DMS153 (cell line): ENCODE measurements at regions not wholly inside any gene's neighbourhood (a gene's known extent, or its start where the extent isn't known, plus 50 kb on each side); places are given as distances from the start of the nearest gene placed in this dataset.

Experiments
- DNase-seq: peaks from one replicate; lab custom pipeline; 2025; lab: John Stamatoyannopoulos, UW

- DNase-seq = no peak
These were observed 118.9 kb upstream of the NXT1 start for GRCh38 chr20:23231561-23232218.

GRCh38 chr20:23230766-23231385 lies 119.7 kb upstream of the NXT1 start:
- DNase-seq = no peak

DNA sequence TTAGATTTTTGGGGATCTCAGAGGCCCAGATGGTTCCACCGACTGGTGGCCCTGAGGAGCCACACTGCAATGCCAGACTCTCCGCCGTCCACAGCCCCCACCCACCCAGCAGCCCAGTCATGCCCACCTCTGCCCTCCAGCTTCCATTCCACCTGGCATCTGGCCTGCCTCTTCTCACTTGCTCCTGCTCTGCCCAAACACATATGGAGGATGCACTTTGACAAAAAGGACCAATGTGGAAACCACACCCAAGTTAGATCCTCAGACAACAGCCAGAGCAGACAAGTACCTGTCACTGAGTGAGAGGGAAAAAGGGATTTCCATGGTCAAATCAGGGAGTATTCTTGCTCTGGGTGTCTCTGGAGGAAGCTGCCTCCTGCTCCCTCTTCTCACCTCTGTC lies 120.6 kb upstream of the NXT1 start:
- DNase-seq = no peak

- no peak for DNase-seq
These were observed 121.7 kb upstream of the NXT1 start for GRCh38 chr20:23228912-23229311.

DNA sequence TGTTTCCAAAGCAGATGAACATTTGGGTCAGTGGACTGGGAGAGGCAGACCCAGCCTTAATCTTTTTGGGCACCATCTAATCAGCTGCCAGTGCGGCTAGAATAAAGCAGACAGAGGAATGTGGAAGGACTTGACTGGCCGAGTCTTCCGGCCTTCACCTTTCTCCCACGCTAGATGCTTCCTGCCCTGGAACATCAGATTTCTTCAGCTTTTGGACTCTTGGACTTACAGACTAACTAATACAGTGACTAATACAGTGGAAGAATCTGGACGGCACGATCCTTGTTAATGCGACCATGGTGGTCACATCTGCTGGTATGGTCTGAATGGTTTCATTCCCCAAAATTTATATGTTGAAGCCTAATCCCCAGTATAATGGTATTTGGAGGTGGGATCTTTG lies 122.6 kb upstream of the NXT1 start:
- no peak for DNase-seq

- no peak for DNase-seq
These were observed 123.3 kb upstream of the NXT1 start for GRCh38 chr20:23227274-23227673.

- DNase-seq = no peak
These were observed 123.9 kb upstream of the NXT1 start for GRCh38 chr20:23226612-23227265.

GRCh38 chr20:23225407-23226060 lies 125.1 kb upstream of the NXT1 start:
- no peak for DNase-seq

GRCh38 chr20:23224806-23225205 lies 125.8 kb upstream of the NXT1 start:
- DNase-seq = no peak

- DNase-seq = no peak
These were observed 126.5 kb upstream of the NXT1 start for GRCh38 chr20:23223908-23224580.

- DNase-seq = no peak
These were observed 127.9 kb upstream of the NXT1 start for GRCh38 chr20:23222531-23223200.

DNA sequence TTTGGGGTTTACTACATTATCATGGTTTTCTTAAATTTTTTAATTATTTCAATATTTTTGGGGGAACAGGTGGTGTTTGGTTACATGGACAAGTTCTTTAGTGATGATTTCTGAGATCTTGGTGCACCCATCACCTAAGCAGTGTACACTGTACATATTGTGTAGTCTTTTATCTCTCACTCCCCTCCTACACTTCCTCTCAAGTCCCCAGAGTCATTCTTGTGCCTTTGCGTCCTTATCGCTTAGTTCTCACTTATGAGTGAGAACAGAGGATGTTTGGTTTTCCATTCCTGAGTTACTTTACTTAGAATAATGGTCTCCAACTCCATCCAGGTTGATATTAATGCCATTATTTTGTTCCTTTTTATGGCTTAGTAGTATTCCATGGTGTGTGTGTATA lies 130.9 kb upstream of the CD93 start:
- no peak for DNase-seq

- DNase-seq = no peak
These were observed 129.3 kb upstream of the CD93 start for GRCh38 chr20:23215344-23215995.

GRCh38 chr20:23214903-23215302 lies 128.8 kb upstream of the CD93 start:
- no peak for DNase-seq

DNA sequence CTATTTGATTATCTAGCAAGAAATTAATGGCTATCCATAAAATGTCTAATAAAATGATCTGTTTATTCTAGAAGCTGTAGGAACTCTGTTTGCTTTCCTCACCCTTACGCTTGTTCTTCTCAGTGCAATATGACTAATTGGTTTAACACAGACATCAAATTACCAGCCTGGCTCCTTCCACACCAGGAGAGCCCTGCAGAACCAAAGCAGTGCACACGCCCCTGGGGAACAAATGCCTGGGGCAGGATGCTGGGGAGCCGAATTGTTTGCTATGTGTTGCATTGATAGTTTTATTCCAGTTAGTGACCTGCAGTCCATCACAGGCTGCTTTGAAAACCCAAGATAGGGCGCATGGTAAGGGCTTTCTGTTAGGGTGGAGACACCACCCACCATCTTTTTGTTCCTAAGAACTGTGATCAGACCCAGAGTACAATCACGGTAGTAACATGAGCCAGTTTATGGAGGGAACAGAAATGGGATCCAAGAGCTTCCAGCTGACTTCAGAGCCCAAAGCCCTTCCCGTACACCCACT lies 126.4 kb upstream of the CD93 start:
- peak; percentile 22 for DNase-seq

- DNase-seq = no peak
These were observed 125.9 kb upstream of the CD93 start for GRCh38 chr20:23212011-23212410.

GRCh38 chr20:23211164-23211563 lies 125.0 kb upstream of the CD93 start:
- no peak for DNase-seq

DNA sequence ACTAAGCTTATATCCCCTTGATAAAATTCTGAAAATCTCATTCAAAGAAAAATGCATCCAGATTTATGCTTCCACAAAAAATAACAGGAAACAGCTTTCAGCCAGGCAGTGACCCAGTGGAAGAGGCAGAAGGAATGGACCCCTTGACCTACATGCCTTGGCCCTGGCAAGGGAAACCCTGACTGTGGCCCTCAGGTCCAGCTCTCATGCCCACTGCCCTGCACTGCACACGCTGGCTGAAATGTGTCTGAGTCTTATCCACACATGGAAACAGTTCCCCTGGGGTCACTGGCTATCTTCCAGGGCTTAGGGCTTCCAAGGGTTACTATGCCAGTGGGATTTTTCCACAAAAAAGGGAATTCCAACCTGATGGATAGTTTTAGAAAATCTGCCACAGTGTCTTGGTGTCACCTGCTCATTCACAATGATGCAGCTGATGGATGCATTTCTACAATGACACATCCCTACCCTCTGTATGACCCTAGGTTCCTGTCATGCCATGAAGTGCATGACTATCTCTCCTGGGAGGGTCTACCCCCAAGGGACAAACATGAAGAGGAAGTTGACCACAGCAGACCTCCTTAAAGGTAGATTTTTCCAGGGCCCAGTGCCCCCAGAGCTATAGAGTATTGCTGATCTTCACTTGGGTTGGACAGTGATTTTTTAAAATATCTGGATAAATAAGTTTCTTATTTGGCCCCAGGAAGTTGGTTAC lies 121.9 kb upstream of the CD93 start:
- DNase-seq = no peak

DNA sequence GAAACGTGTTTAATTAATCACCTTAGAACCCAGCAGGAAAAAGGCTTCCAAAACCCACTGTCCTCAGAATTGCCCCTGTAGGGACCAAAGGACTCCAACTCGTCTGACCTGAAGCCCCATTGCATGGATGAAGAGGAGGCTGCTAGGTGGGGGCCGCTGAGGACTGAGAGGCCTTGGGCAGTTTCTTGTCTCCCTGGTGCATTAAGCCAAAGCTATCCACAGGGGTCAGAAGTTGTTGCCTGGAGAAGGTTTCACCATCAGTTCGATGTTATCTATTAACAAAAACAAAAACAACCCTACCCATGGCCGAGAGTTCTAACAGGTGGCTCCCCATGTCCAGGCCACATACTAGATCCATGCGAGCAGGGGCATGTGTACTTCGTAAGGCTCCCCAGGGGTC lies 120.9 kb upstream of the CD93 start:
- no peak for DNase-seq

DNA sequence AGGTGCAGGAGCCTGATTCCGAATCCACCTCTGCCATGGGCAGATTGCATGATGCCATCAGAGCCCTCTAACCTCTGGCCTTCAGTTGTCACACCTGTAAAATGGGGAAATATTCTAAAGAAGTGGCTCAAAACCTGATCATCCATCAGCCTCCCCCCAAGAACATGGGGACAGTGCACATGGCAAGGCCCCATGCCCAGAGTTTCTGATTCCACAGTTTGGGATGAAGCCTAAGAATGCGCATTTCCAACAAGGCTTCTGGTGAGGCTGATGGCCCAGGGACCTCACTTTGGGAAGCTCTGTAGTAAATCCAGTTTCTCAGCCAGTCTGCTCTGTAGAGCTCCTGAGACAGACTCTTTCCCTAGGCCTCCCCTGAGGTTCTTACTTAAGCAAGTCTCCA lies 119.9 kb upstream of the CD93 start:
- DNase-seq = no peak
